Esophagus squamous epithelium (tissue), 5 donors: ENCODE measurements at regions not wholly inside any gene's neighbourhood (a gene's known extent, or its start where the extent isn't known, plus 50 kb on each side); places are given as distances from the start of the nearest gene placed in this dataset.

Experiments
- DNase-seq: peaks from one replicate; lab custom pipeline; 2025; lab: John Stamatoyannopoulos, UW
- H3K27ac ChIP-seq, 4 donors: fragments of 200-600 bp; sonication (generic); one replicate each; pipeline ENCODE4 v1.5.1; 2016 to 2019; ENCODE audit warnings: mild to moderate bottlenecking in 1 of 4
- H3K27me3 ChIP-seq, 4 donors: fragments of 200-600 bp; sonication (generic); 1 replicate in 3 of 4; 2 replicates in 1 of 4; pipeline versions ENCODE4 v1.5.1 to v1.6.0; 2017 to 2021; ENCODE audit warnings: antibody characterized with exemption in 1 of 4
- H3K36me3 ChIP-seq, 3 donors: fragments of 200-600 bp; sonication (generic); one replicate each; pipeline ENCODE4 v1.5.1; 2016 to 2019
- H3K4me1 ChIP-seq, 3 donors: fragments of 200-600 bp; sonication (generic); one replicate each; pipeline ENCODE4 v1.5.1; 2017 to 2019
- H3K4me3 ChIP-seq, 4 donors: fragments of 200-600 bp; sonication (generic); 1 replicate in 3 of 4; 2 replicates in 1 of 4; pipeline ENCODE4 v1.5.1; 2016 to 2019; ENCODE audit warnings: mild to moderate bottlenecking in 2 of 4, moderate library complexity in 1 of 4
- H3K9me3 ChIP-seq, 3 donors: fragments of 200-600 bp; sonication (generic); one replicate each; pipeline ENCODE4 v1.5.1; 2016 to 2019
- CTCF ChIP-seq, 6 experiments: fragments of 450-650 bp in 4 of 6; fragments of 200-600 bp in 2 of 6; sonication (generic) in 2 of 6; IDR thresholded peaks; one replicate each; pipeline ENCODE4 v1.5.1; 2016 to 2019; ENCODE audit warnings: antibody characterized with exemption in 6 of 6, mild to moderate bottlenecking in 4 of 6, moderate library complexity in 4 of 6
- POLR2A ChIP-seq, 4 donors: fragments of 450-650 bp; IDR thresholded peaks; one replicate each; pipeline ENCODE4 v1.6.1; 2017; ENCODE audit warnings: antibody characterized with exemption in 4 of 4, mild to moderate bottlenecking in 4 of 4, moderate library complexity in 3 of 4
- WGBS, 2 donors: methylation state at CpG; one replicate each; pipeline ENCODE4 v1.1.5; 2018; 5-methylcytosine and 5-hydroxymethylcytosine counted together
- intact Hi-C: fragments of 100-400 bp; cut with DNase I; formaldehyde crosslinking; loops from one replicate; pipeline ENCODE4 v1.15.0; 2022
- donor health status: DM: yes; HTN: yes; CAD: no.

GRCh38 chr1:164006621-164007020 lies 552.4 kb upstream of the PBX1 start:
- no peak for TF ChIP-seq CTCF (IDR thresholded peaks at IDR 0.05)
- TF ChIP-seq POLR2A (IDR thresholded peaks at IDR 0.05): no peak
- no peak overlapping the region for H3K4me3 ChIP-seq
- no peak for DNase-seq
- 74 to 78% methylated on average over 4 of the region's 4 CpGs for WGBS, 2 donors
- no peaks in the 10 kb centered on the region for H3K9me3 ChIP-seq
- H3K27ac ChIP-seq: no peak overlapping the region
- H3K27me3 ChIP-seq: no peaks in the 10 kb centered on the region
- H3K4me1 ChIP-seq: no peaks in the 10 kb centered on the region
- H3K36me3 ChIP-seq: no peaks in the 10 kb centered on the region
- intact Hi-C loops: no loop called here

DNA sequence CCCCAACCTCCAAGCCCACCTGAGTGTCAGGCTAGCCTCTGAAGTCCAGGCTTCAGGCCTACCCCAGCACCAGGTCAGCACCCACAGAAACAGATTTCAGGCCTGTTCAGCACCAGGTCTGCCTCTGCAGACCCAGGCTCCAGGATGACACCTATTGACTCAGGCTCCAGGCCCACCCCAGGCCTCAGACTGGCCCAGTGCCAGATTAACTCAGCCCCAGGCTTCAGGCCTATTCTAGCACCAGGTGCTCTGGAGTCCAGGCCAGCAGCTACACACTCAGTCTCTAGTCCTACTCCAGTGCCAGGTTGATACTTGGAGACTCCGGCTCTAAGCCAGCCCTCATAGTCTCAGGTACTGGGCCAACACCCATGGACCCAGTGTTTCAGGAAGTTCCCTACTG lies 541.7 kb upstream of the PBX1 start:
- intact Hi-C loops: no loop called here
- H3K36me3 ChIP-seq: no peaks in the 10 kb centered on the region
- no peaks in the 10 kb centered on the region for H3K4me1 ChIP-seq
- no peak for DNase-seq
- no peak overlapping the region for H3K27ac ChIP-seq
- TF ChIP-seq POLR2A (IDR thresholded peaks at IDR 0.05) (no peak), CTCF (IDR thresholded peaks at IDR 0.05) (no peak)
- no peaks in the 10 kb centered on the region for H3K27me3 ChIP-seq
- H3K9me3 ChIP-seq: peaks cover 0 to 4% (median under 1%) of the 10 kb centered on the region in 3 donors
- H3K4me3 ChIP-seq: no peak overlapping the region
- WGBS, 2 donors: no CpG with 5 or more reads among the region's 1 CpG

DNA sequence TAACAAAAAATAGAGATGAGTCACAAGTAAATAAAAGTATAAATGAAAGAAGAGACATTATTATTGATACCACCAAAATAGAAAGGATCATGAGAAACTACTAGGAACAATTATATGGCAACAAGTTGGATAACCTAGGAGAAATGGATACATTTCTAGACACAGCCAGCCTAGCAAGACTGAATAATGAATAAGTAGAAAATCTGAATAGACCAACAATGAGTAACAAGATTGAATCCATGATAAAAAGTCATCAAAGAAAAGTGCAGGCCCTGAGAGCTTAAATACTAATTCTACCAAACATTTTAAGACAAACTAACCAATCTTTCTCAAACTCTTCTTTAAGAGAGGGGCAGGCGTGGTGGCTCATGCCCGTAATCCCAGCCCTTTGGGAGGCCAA lies 538.6 kb upstream of the PBX1 start:
- DNase-seq: no peak
- TF ChIP-seq CTCF (IDR thresholded peaks at IDR 0.05) (no peak), POLR2A (IDR thresholded peaks at IDR 0.05) (no peak)
- Histone ChIP-seq H3K4me3 (no peak overlapping the region), H3K36me3 (no peaks in the 10 kb centered on the region), H3K27me3 (no peaks in the 10 kb centered on the region), H3K9me3 (peaks cover 0 to 4% (median 0%) of the 10 kb centered on the region in 3 donors), H3K4me1 (no peaks in the 10 kb centered on the region), H3K27ac (no peak overlapping the region)
- WGBS, 2 donors: 59 to 70% methylated on average over 2 of the region's 2 CpGs
- intact Hi-C loops: no loop called here

GRCh38 chr1:164021813-164022212 lies 537.2 kb upstream of the PBX1 start:
- H3K4me1 ChIP-seq: no peaks in the 10 kb centered on the region
- 68 to 74% methylated on average over 1 of the region's 1 CpG for WGBS, 2 donors
- no peaks in the 10 kb centered on the region for H3K27me3 ChIP-seq
- no peak overlapping the region for H3K4me3 ChIP-seq
- TF ChIP-seq POLR2A (IDR thresholded peaks at IDR 0.05): no peak
- intact Hi-C loops: no loop called here
- DNase-seq: no peak
- H3K36me3 ChIP-seq: no peaks in the 10 kb centered on the region
- H3K27ac ChIP-seq: no peak overlapping the region
- peaks cover 0 to 4% (median 0%) of the 10 kb centered on the region in 3 donors for H3K9me3 ChIP-seq

GRCh38 chr1:164033782-164034181 lies 525.2 kb upstream of the PBX1 start:
- TF ChIP-seq CTCF (IDR thresholded peaks at IDR 0.05) (no peak), POLR2A (IDR thresholded peaks at IDR 0.05) (no peak)
- Histone ChIP-seq H3K27ac (no peak overlapping the region), H3K27me3 (no peaks in the 10 kb centered on the region), H3K36me3 (no peaks in the 10 kb centered on the region), H3K4me1 (no peaks in the 10 kb centered on the region), H3K9me3 (peaks cover 0 to 26% (median 7%) of the 10 kb centered on the region in 3 donors), H3K4me3 (no peak overlapping the region)
- intact Hi-C loops: no loop called here
- WGBS, 2 donors: 33 to 44% methylated on average over 1 of the region's 1 CpG
- no peak for DNase-seq

GRCh38 chr1:164040754-164041153 lies 518.2 kb upstream of the PBX1 start:
- WGBS, 2 donors: 75 to 95% methylated on average over 1 of the region's 1 CpG
- Histone ChIP-seq H3K36me3 (no peaks in the 10 kb centered on the region), H3K4me3 (no peak overlapping the region), H3K27ac (no peak overlapping the region), H3K27me3 (no peaks in the 10 kb centered on the region), H3K4me1 (no peaks in the 10 kb centered on the region), H3K9me3 (peaks cover 0 to under 1% (median 0%) of the 10 kb centered on the region in 3 donors)
- intact Hi-C loops: no loop called here
- DNase-seq: no peak
- TF ChIP-seq CTCF (IDR thresholded peaks at IDR 0.05) (no peak), POLR2A (IDR thresholded peaks at IDR 0.05) (no peak)
